Coronary artery (tissue), 2 donors: ENCODE measurements at regions not wholly inside any gene's neighbourhood (a gene's known extent, or its start where the extent isn't known, plus 50 kb on each side); places are given as distances from the start of the nearest gene placed in this dataset.
"Not testable (repeated sequence)": the region's sequence is repeated elsewhere in the genome, so short reads cannot be mapped to it uniquely, and the experiment has no call there.

Experiments
- DNase-seq: peaks from one replicate; pipeline ENCODE4 v3.0.0-alpha.2; 2017; ENCODE audit warnings: low spot score
- H3K27ac ChIP-seq, 2 donors: fragments of 200-600 bp; sonication (generic); one replicate each; pipeline ENCODE4 v1.5.1; 2016 to 2019
- H3K4me3 ChIP-seq: fragments of 200-600 bp; sonication (generic); 2 replicates; pipeline ENCODE4 v1.5.1; 2016; ENCODE audit warnings: mild to moderate bottlenecking, moderate library complexity
- TF ChIP-seq, protein P1 (sequence below): fragments of 200-600 bp; sonication (generic); IDR thresholded peaks from one replicate; pipeline ENCODE4 v1.5.1; 2019; ENCODE audit warnings: antibody characterized with exemption

DNA sequence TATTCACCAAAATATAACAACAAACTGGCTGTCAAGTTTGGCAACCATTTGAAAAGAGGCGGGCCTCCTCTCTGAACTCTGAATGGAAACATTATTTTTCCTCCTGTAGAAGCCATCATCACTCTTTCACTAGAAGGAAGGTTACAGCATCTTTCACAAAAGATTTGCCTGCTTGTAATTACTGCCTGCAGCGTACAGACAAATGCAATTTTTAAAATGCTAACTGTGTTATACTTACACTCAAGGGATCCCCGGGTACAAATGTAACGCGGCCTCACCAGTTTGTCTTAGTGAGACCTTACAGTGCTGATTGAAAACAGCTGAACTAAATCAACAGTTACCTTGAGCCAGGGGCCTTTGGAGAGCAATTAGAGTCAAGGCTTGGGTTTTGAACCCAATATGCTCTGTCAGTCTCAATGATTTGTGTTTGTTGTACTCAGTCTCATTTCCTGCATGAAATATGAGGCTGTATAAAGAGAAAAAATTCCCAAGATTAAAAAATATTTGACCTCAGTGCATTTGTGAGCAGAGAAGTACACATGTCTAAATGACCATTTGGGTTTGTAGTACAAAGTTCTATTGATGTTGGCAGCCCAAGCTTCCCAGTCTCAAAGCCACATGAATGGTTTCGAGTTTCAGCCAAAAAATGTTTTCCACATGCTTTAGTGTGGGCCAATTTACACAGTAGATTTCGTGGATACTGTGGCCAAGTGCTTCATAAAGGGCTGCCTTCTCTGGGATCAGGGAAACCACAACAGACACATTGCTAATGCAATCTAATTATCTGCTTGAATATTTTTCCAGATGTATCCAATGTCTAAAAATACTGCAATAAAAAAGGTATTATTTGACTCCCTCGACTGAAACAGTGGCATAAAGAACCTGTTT, 500.0 kb downstream of the SPATA31D1 start:
- TF ChIP-seq, protein P1, sequence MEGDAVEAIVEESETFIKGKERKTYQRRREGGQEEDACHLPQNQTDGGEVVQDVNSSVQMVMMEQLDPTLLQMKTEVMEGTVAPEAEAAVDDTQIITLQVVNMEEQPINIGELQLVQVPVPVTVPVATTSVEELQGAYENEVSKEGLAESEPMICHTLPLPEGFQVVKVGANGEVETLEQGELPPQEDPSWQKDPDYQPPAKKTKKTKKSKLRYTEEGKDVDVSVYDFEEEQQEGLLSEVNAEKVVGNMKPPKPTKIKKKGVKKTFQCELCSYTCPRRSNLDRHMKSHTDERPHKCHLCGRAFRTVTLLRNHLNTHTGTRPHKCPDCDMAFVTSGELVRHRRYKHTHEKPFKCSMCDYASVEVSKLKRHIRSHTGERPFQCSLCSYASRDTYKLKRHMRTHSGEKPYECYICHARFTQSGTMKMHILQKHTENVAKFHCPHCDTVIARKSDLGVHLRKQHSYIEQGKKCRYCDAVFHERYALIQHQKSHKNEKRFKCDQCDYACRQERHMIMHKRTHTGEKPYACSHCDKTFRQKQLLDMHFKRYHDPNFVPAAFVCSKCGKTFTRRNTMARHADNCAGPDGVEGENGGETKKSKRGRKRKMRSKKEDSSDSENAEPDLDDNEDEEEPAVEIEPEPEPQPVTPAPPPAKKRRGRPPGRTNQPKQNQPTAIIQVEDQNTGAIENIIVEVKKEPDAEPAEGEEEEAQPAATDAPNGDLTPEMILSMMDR: no peak
- H3K4me3 ChIP-seq: no peak overlapping the region
- H3K27ac ChIP-seq: peak overlapping the region; percentile 13 to 53
- DNase-seq: no peak

DNA sequence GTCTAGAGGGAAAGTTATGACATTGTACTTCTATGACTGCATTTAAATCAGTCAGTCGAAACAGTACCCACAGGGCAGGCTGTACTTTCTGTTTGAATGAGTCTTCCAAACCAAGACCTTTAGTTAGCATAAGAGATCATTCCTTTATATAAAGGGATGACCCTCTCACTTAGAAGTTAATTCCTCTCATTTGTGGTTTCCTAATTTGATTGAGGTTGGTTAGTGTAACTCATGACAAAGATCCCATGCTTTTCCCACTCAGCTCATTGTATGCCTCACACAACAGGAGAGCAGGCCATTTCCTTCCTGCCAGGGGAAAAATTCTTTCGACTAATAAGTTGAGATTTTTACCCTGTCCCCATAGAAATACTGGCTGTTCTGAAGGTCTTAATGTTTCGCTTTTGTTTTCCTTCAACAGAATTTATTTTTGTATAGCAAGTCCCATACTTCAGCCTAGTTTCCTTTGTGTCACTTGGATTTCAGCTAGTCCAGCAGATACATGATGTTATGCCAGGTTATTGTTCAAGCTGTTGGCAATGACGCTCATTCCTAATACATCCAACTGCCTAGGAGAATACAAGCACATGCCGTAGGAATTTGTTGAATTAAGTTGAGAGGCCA, 500.7 kb downstream of the SPATA31D1 start:
- DNase-seq: no peak
- TF ChIP-seq, protein P1: no peak
- Histone ChIP-seq H3K4me3 (no peak overlapping the region), H3K27ac (peak overlapping the region; percentile 13 to 49)

DNA sequence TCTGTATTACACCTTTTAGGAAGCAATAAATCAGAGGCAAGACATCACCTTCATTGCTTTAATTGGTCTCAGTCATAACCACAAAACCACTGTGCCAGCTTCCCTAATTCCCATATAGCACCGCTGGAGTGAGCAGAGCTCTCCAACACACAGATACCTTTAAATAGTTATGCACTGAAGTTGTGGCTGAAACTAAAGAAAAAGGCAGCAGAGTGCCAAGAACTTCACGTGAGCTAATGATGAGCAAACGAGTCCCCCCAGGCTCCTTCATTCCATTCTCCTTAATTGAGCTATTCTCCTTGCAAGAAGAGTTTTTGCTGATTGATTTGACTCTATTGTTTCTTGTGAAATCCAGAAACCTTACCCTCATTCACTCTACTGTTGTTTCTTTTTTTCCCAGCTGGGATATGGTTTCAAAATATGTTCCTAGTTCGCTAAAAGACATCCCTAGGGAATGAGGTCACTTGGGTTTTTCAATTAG, 501.5 kb downstream of the SPATA31D1 start:
- TF ChIP-seq, protein P1: no peak

DNA sequence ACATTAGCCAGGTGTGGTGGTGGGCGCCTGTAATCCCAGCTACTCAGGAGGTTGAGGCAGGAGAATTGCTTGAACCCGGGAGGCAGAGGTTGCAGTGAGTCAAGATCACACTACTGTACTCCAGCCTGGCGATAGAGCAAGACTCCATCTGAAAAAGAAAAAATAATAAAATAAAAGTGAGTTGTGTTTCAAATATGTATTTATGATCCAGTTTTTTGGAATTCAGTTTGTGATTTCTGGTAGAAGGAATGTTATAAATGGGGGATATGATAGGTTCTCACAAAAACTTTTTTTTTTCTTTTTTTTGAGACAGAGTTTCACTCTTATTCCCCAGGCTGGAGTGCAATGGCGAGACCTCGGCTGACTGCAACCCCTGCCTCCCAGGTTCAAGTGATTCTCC, 502.2 kb downstream of the SPATA31D1 start:
- H3K27ac ChIP-seq, H3K4me3 ChIP-seq, DNase-seq: not testable (repeated sequence)

More for the DNA sequence above, 501.5 kb downstream of the SPATA31D1 start:
- H3K4me3 ChIP-seq: no peak overlapping the region
- DNase-seq: no peak
- peak overlapping the region in 1 of 2 donors; percentile 10 for H3K27ac ChIP-seq

DNA sequence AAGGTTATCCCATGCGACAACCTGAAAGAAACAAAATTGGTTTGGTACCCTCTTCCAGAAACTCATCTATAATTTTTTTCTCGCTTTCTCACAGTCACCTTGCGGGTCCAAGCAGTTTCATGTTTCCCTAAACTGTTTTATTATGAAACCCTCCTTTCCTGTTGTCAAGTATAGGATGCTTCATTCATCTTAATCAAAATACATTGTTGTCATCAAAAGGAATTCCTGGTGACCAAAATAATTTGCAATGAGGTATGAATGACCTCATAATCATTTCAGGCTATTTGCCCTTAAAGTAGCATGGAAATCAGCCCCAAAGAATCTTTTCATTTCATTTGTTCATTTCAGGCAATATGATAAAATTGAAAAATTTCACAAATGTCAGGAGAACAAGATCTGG, 503.0 kb downstream of the SPATA31D1 start:
- TF ChIP-seq, protein P1: no peak
- Histone ChIP-seq H3K27ac (no peak overlapping the region), H3K4me3 (no peak overlapping the region)
- DNase-seq: no peak

DNA sequence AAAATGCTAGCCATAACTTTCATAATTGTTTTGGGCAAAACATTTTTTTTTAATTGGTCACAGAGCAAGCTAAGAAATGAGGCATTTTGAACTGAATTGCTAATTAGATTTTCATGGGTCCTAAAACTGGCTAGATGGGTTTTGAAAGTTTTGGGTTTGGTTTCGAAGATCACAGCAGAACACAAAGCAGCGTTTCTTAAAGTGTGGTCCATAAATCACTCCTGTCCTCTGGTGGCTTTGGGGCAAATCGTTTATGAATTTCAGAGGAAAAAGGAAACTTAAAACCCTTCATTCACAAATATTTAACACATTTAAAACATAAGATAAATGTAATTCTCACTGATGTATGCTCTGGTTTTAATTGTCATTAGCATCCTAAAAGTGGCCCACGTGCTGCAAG, 503.7 kb downstream of the SPATA31D1 start:
- H3K4me3 ChIP-seq: no peak overlapping the region
- TF ChIP-seq, protein P1: no peak
- no peak overlapping the region for H3K27ac ChIP-seq
- DNase-seq: no peak

DNA sequence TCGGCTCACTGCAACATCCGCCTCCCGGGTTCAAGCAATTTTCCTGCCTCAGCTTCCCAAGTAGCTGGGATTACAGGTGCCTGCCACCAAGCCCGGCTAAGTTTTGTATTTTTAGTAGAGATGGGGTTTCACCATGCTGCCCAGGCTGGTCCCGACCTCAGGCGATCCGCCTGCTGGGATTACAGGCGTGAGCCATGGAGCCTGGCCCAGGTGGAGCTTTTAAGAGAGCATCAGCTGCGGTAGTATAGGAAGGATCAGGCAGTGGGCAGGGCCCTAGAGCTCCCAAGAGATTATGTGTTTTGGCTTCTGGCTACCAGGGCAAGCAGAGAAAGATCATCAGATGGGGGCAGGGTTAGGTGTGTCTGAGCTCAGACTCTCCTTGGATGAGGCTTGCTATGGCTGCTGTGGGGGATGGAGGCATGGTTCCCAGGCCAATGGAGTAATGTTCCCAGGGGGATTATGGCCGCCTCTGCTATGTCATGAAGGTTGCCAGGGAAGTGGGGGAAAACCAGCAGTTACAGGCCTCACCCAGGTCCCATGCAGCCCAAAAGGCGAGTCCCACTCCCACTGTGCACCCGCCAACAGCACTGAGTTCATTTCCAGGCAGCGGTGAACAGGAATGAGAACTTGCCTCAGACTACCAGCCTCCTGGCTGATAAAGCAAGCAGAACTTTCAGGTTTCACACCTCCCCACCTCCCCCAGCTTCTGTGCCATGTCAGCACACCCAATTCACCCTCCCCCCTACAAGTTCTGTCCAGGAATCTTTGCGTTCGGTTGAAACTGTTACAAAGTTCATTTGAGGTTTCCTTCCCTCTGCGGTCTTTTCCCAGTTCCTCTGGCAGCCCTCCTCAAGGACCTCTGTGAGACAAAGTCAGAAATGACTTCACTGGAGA, 507.6 kb downstream of the SPATA31D1 start:
- DNase-seq: no peak
- Histone ChIP-seq H3K27ac (no peak overlapping the region), H3K4me3 (no peak overlapping the region)
- TF ChIP-seq, protein P1: no peak
